GM19023 (cell line): ENCODE measurements at regions not wholly inside any gene's neighbourhood (a gene's known extent, or its start where the extent isn't known, plus 50 kb on each side); places are given as distances from the start of the nearest gene placed in this dataset.
"Not testable (repeated sequence)": the region's sequence is repeated elsewhere in the genome, so short reads cannot be mapped to it uniquely, and the experiment has no call there.

Source experiments
- ATAC-seq: cut with Tn5 transposase; IDR thresholded peaks from one replicate; pipeline ENCODE4 v1.9.1; 2021; ENCODE audit warnings: mild to moderate bottlenecking, moderate library complexity; ENCODE audit not compliant: unreplicated experiment

GRCh38 chr5:82517544-82518075, 239.5 kb upstream of the RPS23 start:
- ATAC-seq: no peak

DNA sequence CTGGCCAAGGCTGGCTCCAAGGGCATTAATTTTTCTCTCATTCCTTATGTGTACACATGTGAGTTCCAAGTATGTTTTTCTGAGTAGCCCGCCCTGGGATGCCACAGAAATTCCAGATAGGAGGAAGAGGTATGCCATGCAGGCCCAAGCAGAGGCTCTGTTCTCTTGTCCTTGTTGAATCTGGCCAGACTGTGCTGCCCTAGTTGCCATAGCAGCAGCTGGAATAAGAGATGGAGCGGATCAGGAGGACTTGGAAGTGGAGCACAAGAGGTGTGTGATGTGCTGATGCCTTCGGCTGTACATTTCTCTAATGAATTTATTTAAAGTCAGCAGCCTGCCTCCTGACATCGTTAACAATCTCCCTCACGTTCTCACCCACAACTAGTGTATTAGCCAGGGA, 235.6 kb upstream of the RPS23 start:
- no peak for ATAC-seq

- peak; percentile 87 for ATAC-seq
Observed at GRCh38 chr5:82512025-82512424, 233.9 kb upstream of the RPS23 start.

DNA sequence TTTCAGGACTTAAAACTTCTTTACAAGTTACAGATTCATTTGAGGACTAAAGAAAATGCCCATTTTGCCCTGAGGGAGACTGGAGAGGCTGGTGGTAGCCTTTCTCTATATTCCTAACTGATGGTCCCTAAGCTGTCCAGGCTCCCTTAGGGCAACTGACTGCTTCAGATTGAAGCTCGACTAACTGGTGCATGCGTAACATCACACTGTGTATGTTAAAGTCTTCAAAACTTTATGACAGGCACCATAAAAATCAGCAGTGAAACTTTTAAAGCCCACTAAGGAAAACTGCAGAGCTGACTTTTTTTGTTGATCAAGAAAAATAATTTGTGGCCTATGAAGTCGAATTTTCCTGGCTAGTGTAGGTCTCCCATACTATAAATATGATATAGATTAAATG, 233.0 kb upstream of the RPS23 start:
- ATAC-seq: no peak

GRCh38 chr5:82509762-82510161, 231.6 kb upstream of the RPS23 start:
- no peak for ATAC-seq

DNA sequence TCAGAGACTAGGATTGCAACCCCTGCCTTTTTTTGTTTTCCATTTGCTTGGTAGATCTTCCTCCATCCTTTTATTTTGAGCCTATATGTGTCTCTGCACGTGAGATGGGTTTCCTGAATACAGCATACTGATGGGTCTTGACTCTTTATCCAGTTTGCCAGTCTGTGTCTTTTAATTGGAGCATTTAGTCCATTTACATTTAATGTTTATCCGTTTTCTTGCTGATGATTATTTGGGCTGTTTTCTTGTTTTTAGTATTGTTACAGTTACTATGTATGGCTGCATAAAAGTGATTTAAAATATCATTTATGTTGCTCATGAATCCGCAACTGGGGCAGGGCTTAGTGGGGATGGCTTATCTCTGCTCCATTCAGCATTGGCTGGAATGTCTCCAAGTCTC, 228.2 kb upstream of the RPS23 start:
- not testable (repeated sequence) for ATAC-seq

GRCh38 chr5:82499725-82500244, 221.6 kb upstream of the RPS23 start:
- ATAC-seq: no peak

- ATAC-seq: no peak
Observed at GRCh38 chr5:82497242-82497641, 219.1 kb upstream of the RPS23 start.

- ATAC-seq: no peak
Observed at GRCh38 chr5:82494942-82495341, 216.8 kb upstream of the RPS23 start.

DNA sequence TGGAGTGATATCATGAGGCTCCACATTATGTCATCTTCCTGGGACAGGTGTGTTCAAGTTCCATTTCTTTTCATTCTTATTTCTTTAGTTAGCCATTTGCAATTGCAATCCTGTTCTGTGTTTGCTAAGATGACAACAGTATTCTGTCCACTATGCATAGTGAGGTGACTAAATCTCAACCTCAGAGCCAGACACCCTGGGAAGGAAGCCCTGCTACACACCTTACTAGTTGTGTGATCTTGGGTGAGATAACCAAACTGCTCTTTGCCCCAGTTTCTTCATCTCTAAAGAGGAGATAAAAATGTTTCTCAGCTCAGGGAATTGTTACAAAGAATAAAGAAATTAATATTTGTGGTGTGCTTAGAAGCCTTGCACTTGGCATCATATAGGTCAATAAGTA, 215.1 kb upstream of the RPS23 start:
- no peak for ATAC-seq

- ATAC-seq: no peak
Observed at GRCh38 chr5:82491397-82491796, 213.2 kb upstream of the RPS23 start.

DNA sequence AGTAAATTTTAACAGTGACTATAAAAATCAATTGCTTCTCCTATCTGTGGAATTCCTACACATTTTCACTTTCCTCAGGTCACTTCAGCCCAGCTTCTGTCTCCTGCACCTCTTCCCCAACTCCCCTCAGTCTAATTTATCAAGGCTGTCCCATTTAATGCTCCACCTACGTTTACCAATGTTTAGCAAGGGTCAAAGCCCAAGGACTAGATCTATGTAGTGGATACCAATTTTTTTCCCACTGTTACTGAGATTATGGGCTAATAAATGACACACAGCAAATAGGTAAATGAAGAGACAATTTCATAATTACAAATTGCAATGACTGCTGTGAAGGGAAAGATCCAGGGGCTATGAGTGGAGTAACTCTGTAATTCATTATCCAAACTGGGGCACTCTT, 211.5 kb upstream of the RPS23 start:
- no peak for ATAC-seq

GRCh38 chr5:82487131-82487530, 209.0 kb upstream of the RPS23 start:
- ATAC-seq: no peak

DNA sequence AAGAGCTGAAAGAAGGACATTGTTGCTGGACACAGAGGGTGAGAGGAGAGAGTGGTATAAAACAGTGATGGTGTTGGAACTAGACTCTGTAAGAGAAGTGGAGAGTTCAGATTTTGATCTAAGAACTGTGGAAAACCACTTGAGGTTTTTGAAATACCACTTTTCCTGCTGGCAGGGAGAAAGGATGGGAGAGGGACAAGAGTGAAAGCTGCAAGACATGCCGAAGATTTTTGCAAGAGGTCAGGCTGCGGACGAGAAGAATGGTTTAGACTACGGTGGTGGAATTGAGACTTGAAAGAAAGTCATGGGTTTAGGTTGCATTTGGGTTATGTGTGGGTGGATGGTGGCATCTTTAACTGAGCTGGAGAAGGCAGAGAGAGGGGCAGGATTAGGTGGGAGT, 202.2 kb upstream of the RPS23 start:
- no peak for ATAC-seq

DNA sequence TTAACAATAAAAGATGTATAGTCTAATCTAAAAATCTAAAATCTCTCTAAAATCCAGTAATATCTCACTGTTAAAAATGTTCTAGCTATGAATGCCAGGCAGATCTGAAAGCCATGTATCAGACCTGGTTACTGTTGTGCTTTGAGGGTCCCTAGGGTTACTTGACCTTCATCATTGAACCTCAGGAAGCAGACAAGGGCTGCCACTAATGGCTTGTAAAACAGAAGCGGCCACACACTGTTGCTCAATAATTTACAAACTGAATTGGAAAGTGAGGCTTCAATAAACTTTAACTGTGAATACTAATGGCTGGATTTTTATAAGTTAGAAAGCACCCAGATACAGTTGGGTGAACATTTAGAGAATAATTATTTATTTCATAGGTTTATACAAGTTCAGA, 198.0 kb upstream of the RPS23 start:
- no peak for ATAC-seq

GRCh38 chr5:82473262-82473661, 195.1 kb upstream of the RPS23 start:
- no peak for ATAC-seq

GRCh38 chr5:82470185-82470994, 192.2 kb upstream of the RPS23 start:
- no peak for ATAC-seq

- ATAC-seq: no peak
Observed at GRCh38 chr5:82466986-82467561, 188.9 kb upstream of the RPS23 start.

DNA sequence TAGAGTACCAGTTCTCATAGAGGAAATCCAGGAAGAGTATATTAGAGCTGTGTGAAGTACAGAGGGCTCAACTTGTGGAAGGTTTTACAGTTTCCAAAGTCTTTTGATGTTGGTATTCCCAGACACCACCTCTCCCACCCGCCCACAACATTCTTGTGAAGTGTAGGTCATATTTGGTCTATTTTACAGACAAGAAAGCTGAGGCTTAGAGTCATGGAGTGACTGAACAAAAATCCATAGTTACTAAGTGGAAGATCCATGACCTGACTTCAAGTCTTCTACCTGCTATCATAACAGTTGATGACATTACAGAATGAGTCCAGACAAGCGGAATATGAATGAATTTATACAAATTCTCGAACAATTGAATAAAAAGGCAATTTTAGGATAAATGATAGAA, 187.1 kb upstream of the RPS23 start:
- no peak for ATAC-seq

DNA sequence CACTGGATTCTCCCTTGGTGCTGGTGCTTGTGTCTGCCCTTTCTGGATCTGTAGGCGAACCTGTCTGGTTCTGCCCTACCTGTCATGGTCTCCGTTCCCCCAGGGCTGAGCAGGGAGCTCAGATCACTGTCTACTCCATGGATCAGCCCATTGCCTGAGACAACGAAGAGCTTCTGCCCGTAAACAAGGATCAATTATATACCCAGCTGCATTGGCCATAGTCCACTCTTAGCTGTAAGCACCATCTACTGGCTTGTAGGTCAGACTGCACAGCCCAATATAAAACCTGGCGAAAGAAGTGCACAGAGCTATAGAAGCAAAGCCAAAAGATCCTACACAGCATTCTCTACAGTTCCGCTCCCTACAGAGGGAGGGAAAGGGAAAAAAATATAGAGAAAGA, 181.5 kb upstream of the RPS23 start:
- no peak for ATAC-seq

DNA sequence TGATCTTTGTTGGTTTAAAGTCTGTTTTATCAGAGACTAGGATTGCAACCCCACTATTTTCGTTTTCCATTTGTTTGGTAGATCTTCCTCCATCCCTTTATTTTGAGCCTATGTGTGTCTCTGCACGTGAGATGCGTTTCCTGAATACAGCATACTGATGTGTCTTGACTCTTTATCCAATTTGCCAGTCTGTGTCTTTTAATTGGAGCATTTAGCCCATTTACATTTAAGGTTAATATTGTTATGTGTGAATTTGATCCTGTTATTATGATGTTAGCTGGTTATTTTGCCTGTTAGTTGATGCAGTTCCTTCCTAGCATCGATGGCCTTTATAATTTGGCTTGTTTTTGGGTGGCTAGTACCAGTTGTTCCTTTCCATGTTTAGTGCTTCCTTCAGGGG, 177.2 kb upstream of the RPS23 start:
- ATAC-seq: not testable (repeated sequence)

DNA sequence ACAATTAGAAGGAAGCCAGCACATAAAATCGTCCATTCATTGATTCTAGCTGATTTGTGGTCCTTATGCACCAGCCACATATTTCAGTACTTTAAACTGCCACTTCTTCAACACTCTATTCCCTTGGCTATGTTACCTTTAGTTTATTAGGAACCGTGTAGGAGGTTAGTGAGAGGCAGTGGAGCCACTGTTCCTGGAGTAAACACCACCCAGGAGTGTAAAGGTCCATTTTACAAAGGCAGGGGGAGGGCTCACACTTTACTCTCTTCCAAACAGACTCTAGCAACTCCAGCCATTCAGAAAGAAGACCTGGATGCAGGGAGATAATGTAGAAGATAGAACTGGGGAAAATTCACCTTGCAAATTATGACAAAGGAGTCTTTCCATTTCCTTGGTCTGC, 170.2 kb upstream of the RPS23 start:
- no peak for ATAC-seq
